Transverse colon (tissue), 3 donors: ENCODE measurements at regions not wholly inside any gene's neighbourhood (a gene's known extent, or its start where the extent isn't known, plus 50 kb on each side); places are given as distances from the start of the nearest gene placed in this dataset.

Experiments
- CTCF ChIP-seq, 5 experiments: fragments of 200-600 bp in 3 of 5; fragments of 450-650 bp in 2 of 5; sonication (generic) in 3 of 5; IDR thresholded peaks; 1 replicate in 2 of 5; 2 replicates in 3 of 5; pipeline ENCODE4 v1.5.1; 2016 to 2017; ENCODE audit warnings: antibody characterized with exemption in 5 of 5, inconsistent platforms in 3 of 5, mild to moderate bottlenecking in 2 of 5, moderate library complexity in 1 of 5
- EP300 ChIP-seq: sonication (generic); formaldehyde crosslinking; IDR thresholded peaks from one replicate; pipeline ENCODE4 v1.6.1; 2017; ENCODE audit warnings: antibody characterized with exemption, low read depth
- POLR2A ChIP-seq: fragments of 450-650 bp; IDR thresholded peaks from one replicate; pipeline ENCODE4 v1.6.1; 2016; ENCODE audit warnings: antibody characterized with exemption, mild to moderate bottlenecking, moderate library complexity

GRCh38 chr19:46921071-46921470, 60.3 kb downstream of the ARHGAP35 start:
- TF ChIP-seq EP300 (no peak), CTCF (IDR thresholded peaks at IDR 0.05) (no peak), POLR2A (no peak)
